Skeletal muscle tissue (tissue), 3 donors: ENCODE measurements at regions not wholly inside any gene's neighbourhood (a gene's known extent, or its start where the extent isn't known, plus 50 kb on each side); places are given as distances from the start of the nearest gene placed in this dataset.

Experiments
- H3K27ac ChIP-seq: one replicate; pipeline ENCODE4 v1.7.0; 2013; ENCODE audit warnings: mild to moderate bottlenecking, low read depth, low read length, inconsistent platforms
- H3K27me3 ChIP-seq, 3 donors: one replicate each; pipeline ENCODE4 v1.7.0; 2013; ENCODE audit warnings: low read length in 3 of 3; ENCODE audit not compliant: control insufficient read depth in 3 of 3, insufficient read depth in 3 of 3
- H3K36me3 ChIP-seq, 3 donors: one replicate each; pipeline ENCODE4 v1.7.0; 2013; ENCODE audit warnings: low read length in 3 of 3; ENCODE audit not compliant: control insufficient read depth in 3 of 3, insufficient read depth in 3 of 3
- H3K4me1 ChIP-seq, 3 donors: one replicate each; pipeline ENCODE4 v1.7.0; 2013; ENCODE audit warnings: low read length in 3 of 3, mild to moderate bottlenecking in 3 of 3; ENCODE audit not compliant: control insufficient read depth in 3 of 3, insufficient read depth in 3 of 3
- H3K4me3 ChIP-seq, 3 donors: one replicate each; pipeline ENCODE4 v1.7.0; 2013; ENCODE audit warnings: low read length in 3 of 3
- H3K9ac ChIP-seq, 3 donors: one replicate each; pipeline ENCODE4 v1.7.0; 2013; ENCODE audit warnings: low read length in 3 of 3, mild to moderate bottlenecking in 3 of 3, moderate library complexity in 2 of 3, low read depth in 1 of 3
- H3K9me3 ChIP-seq, 3 donors: one replicate each; pipeline ENCODE4 v1.7.0; 2013; ENCODE audit warnings: low read length in 3 of 3; ENCODE audit not compliant: control insufficient read depth in 3 of 3
- donor health status: Osteomylitis.

GRCh38 chr13:111572956-111573761 lies 252.7 kb downstream of the TEX29 start:
- Histone ChIP-seq H3K27me3 (peaks cover 0 to 13% (median 3%) of the 10 kb centered on the region in 3 donors), H3K4me3 (no peak overlapping the region), H3K36me3 (no peaks in the 10 kb centered on the region), H3K27ac (no peak overlapping the region), H3K9me3 (peaks cover 6 to 10% (median 8%) of the 10 kb centered on the region in 3 donors), H3K4me1 (no peaks in the 10 kb centered on the region), H3K9ac (no peak overlapping the region)

- Histone ChIP-seq H3K9ac (no peak overlapping the region), H3K27me3 (peaks cover 0 to 13% (median 5%) of the 10 kb centered on the region in 3 donors), H3K36me3 (no peaks in the 10 kb centered on the region), H3K9me3 (peaks cover 6 to 10% (median 6%) of the 10 kb centered on the region in 3 donors), H3K27ac (no peak overlapping the region), H3K4me3 (no peak overlapping the region), H3K4me1 (no peaks in the 10 kb centered on the region)
Observed at GRCh38 chr13:111573801-111574200, 253.4 kb downstream of the TEX29 start.

- Histone ChIP-seq H3K27me3 (peaks cover 0 to 7% (median 5%) of the 10 kb centered on the region in 3 donors), H3K36me3 (no peaks in the 10 kb centered on the region), H3K9me3 (peaks cover 4 to 10% (median 6%) of the 10 kb centered on the region in 3 donors), H3K9ac (no peak overlapping the region), H3K4me1 (no peaks in the 10 kb centered on the region), H3K4me3 (no peak overlapping the region), H3K27ac (no peak overlapping the region)
Observed at GRCh38 chr13:111575276-111575675, 254.8 kb downstream of the TEX29 start.

GRCh38 chr13:111575719-111576118 lies 255.3 kb downstream of the TEX29 start:
- H3K4me1 ChIP-seq: no peaks in the 10 kb centered on the region
- H3K4me3 ChIP-seq: no peak overlapping the region
- peaks cover 0 to 7% (median 5%) of the 10 kb centered on the region in 3 donors for H3K27me3 ChIP-seq
- no peak overlapping the region for H3K9ac ChIP-seq
- no peak overlapping the region for H3K27ac ChIP-seq
- H3K9me3 ChIP-seq: peaks cover 4 to 10% (median 6%) of the 10 kb centered on the region in 3 donors
- H3K36me3 ChIP-seq: no peaks in the 10 kb centered on the region

GRCh38 chr13:111577208-111577828 lies 256.9 kb downstream of the TEX29 start:
- H3K4me3 ChIP-seq: no peak overlapping the region
- no peaks in the 10 kb centered on the region for H3K36me3 ChIP-seq
- H3K4me1 ChIP-seq: no peaks in the 10 kb centered on the region
- peaks cover 0 to 5% (median 3%) of the 10 kb centered on the region in 3 donors for H3K27me3 ChIP-seq
- H3K27ac ChIP-seq: no peak overlapping the region
- no peak overlapping the region for H3K9ac ChIP-seq
- H3K9me3 ChIP-seq: peaks cover 4 to 10% (median 6%) of the 10 kb centered on the region in 3 donors

- H3K9ac ChIP-seq: no peak overlapping the region
- no peak overlapping the region for H3K4me3 ChIP-seq
- peaks cover 4 to 10% (median 6%) of the 10 kb centered on the region in 3 donors for H3K9me3 ChIP-seq
- peaks cover 0 to 6% (median 5%) of the 10 kb centered on the region in 3 donors for H3K27me3 ChIP-seq
- H3K36me3 ChIP-seq: no peaks in the 10 kb centered on the region
- no peaks in the 10 kb centered on the region for H3K4me1 ChIP-seq
- H3K27ac ChIP-seq: no peak overlapping the region
Observed at GRCh38 chr13:111577956-111578605, 257.6 kb downstream of the TEX29 start.

- no peak overlapping the region for H3K9ac ChIP-seq
- H3K36me3 ChIP-seq: no peaks in the 10 kb centered on the region
- H3K27ac ChIP-seq: no peak overlapping the region
- H3K4me3 ChIP-seq: no peak overlapping the region
- H3K4me1 ChIP-seq: no peaks in the 10 kb centered on the region
- peaks cover 0 to 8% (median 6%) of the 10 kb centered on the region in 3 donors for H3K27me3 ChIP-seq
- peaks cover 0 to 2% (median 0%) of the 10 kb centered on the region in 3 donors for H3K9me3 ChIP-seq
Observed at GRCh38 chr13:111584101-111584672, 263.7 kb downstream of the TEX29 start.

- Histone ChIP-seq H3K27me3 (peaks cover 0 to 12% (median 6%) of the 10 kb centered on the region in 3 donors), H3K9me3 (peaks cover 0 to 2% (median 0%) of the 10 kb centered on the region in 3 donors)
Observed at GRCh38 chr13:111584870-111585269, 264.4 kb downstream of the TEX29 start.

GRCh38 chr13:111586291-111586690 lies 265.8 kb downstream of the TEX29 start:
- Histone ChIP-seq H3K9ac (no peak overlapping the region), H3K9me3 (peaks cover 0 to 2% (median 0%) of the 10 kb centered on the region in 3 donors)

More at GRCh38 chr13:111584870-111585269, 264.4 kb downstream of the TEX29 start:
- no peak overlapping the region for H3K9ac ChIP-seq
- no peaks in the 10 kb centered on the region for H3K36me3 ChIP-seq
- H3K27ac ChIP-seq: no peak overlapping the region
- no peak overlapping the region for H3K4me3 ChIP-seq
- no peaks in the 10 kb centered on the region for H3K4me1 ChIP-seq

More at GRCh38 chr13:111586291-111586690, 265.8 kb downstream of the TEX29 start:
- Histone ChIP-seq H3K4me3 (no peak overlapping the region), H3K36me3 (no peaks in the 10 kb centered on the region), H3K27me3 (peaks cover 0 to 12% (median 6%) of the 10 kb centered on the region in 3 donors), H3K4me1 (no peaks in the 10 kb centered on the region), H3K27ac (no peak overlapping the region)
